IMR-90 (cell line): ENCODE measurements at regions not wholly inside any gene's neighbourhood (a gene's known extent, or its start where the extent isn't known, plus 50 kb on each side); places are given as distances from the start of the nearest gene placed in this dataset.

ENCODE experiments used
- ATAC-seq: fragments of 200-7000 bp; cut with Tn5 transposase; 2 replicates; pipeline ENCODE4 v1.9.1; 2020; ENCODE audit warnings: low read depth, mild to moderate bottlenecking, moderate library complexity
- BruUV-seq: library from RNA; stranded (reverse); fragments of 400-500 nt; replicated peaks from 2 replicates; lab custom pipeline; 2021; lab: Mats Ljungman, UMichigan
- CTCF ChIA-PET: fragments of 300-600 bp; formaldehyde crosslinking; extraction: SDS; loops from one replicate; lab custom pipeline; 2021; ENCODE audit warnings: antibody characterized with exemption; lab: Yijun Ruan, JAX
- POLR2A ChIA-PET: fragments of 300-600 bp; sonication (Branson Sonifier 250); formaldehyde crosslinking; loops from one replicate; lab custom pipeline; 2022; ENCODE audit warnings: antibody characterized with exemption; ENCODE audit not compliant: unreplicated experiment; lab: Charles Lee
- DNase-seq: peaks from one replicate; pipeline ENCODE4 v3.0.0; 2013
- H2AFZ ChIP-seq: replicated peaks from 2 replicates; pipeline ENCODE3; 2013; ENCODE audit warnings: low read length, mild to moderate bottlenecking; ENCODE audit not compliant: poor library complexity
- H2AK5ac ChIP-seq: 2 replicates; pipeline ENCODE4 v1.6.1; 2013; ENCODE audit warnings: low read depth, low read length, inconsistent platforms
- H2AK9ac ChIP-seq: replicated peaks from 2 replicates; pipeline ENCODE3; 2013; ENCODE audit warnings: mild to moderate bottlenecking, low read depth, low read length, moderate library complexity; ENCODE audit not compliant: poor library complexity
- H2BK120ac ChIP-seq: 2 replicates; pipeline ENCODE4 v1.6.1; 2013; ENCODE audit warnings: low read depth, low read length, inconsistent platforms
- H2BK15ac ChIP-seq: 3 replicates; pipeline ENCODE4 v1.6.1; 2013; ENCODE audit warnings: low read depth, low read length, inconsistent platforms
- H2BK20ac ChIP-seq: 2 replicates; pipeline ENCODE4 v1.6.1; 2013; ENCODE audit warnings: low read depth, mild to moderate bottlenecking, inconsistent platforms, low read length, moderate library complexity
- H2BK5ac ChIP-seq: 2 replicates; pipeline ENCODE4 v1.6.1; 2013; ENCODE audit warnings: mild to moderate bottlenecking, low read depth, low read length, inconsistent platforms; ENCODE audit not compliant: poor library complexity, severe bottlenecking
- H3K14ac ChIP-seq: replicated peaks from 2 replicates; pipeline ENCODE4 v1.6.1; 2013; ENCODE audit warnings: low read depth, low read length, inconsistent platforms
- H3K18ac ChIP-seq: 2 replicates; pipeline ENCODE4 v1.6.1; 2013; ENCODE audit warnings: low read depth, low read length, control low read depth
- H3K23ac ChIP-seq: 2 replicates; pipeline ENCODE4 v1.6.1; 2013; ENCODE audit warnings: low read depth, low read length, inconsistent platforms
- H3K27ac ChIP-seq: 2 replicates; pipeline ENCODE4 v1.5.1; 2013; ENCODE audit warnings: mild to moderate bottlenecking, control low read depth, low read length; ENCODE audit not compliant: insufficient read depth
- H3K27me3 ChIP-seq: 2 replicates; pipeline ENCODE4 v1.6.1; 2013; ENCODE audit warnings: low read length; ENCODE audit not compliant: control insufficient read depth, insufficient read depth
- H3K36me3 ChIP-seq: 2 replicates; pipeline ENCODE4 v1.6.1; 2013; ENCODE audit warnings: low read length, mixed read lengths; ENCODE audit not compliant: control insufficient read depth, insufficient read depth
- H3K4ac ChIP-seq: 2 replicates; pipeline ENCODE4 v1.6.1; 2013; ENCODE audit warnings: low read depth, low read length, inconsistent platforms
- H3K4me1 ChIP-seq: 2 replicates; pipeline ENCODE4 v1.6.1; 2013; ENCODE audit warnings: low read length, mixed read lengths; ENCODE audit not compliant: control insufficient read depth, insufficient read depth
- H3K4me2 ChIP-seq: 2 replicates; pipeline ENCODE4 v1.6.1; 2013; ENCODE audit warnings: low read depth, mild to moderate bottlenecking, control low read depth, low read length, moderate library complexity
- H3K4me3 ChIP-seq: 2 replicates; pipeline ENCODE4 v1.5.1; 2013; ENCODE audit warnings: low read depth, mild to moderate bottlenecking, control low read depth, low read length, moderate library complexity; ENCODE audit not compliant: insufficient read depth
- H3K56ac ChIP-seq: 2 replicates; pipeline ENCODE4 v1.6.1; 2013; ENCODE audit warnings: low read length, inconsistent platforms; ENCODE audit not compliant: insufficient read depth; ENCODE audit errors: extremely low read depth
- H3K79me1 ChIP-seq, 2 experiments: 2 replicates each; pipeline ENCODE4 v1.6.1; 2013; ENCODE audit warnings: low read length in 2 of 2, inconsistent platforms in 1 of 2, low read depth in 1 of 2
- H3K9ac ChIP-seq: 2 replicates; pipeline ENCODE4 v1.6.1; 2013; ENCODE audit warnings: low read depth, low read length, control low read depth
- H3K9me1 ChIP-seq: 2 replicates; pipeline ENCODE4 v1.6.1; 2013; ENCODE audit warnings: low read length, inconsistent platforms; ENCODE audit not compliant: insufficient read depth
- H3K9me3 ChIP-seq: 2 replicates; pipeline ENCODE4 v1.6.1; 2013; ENCODE audit warnings: low read length; ENCODE audit not compliant: control insufficient read depth, insufficient read depth
- H4K20me1 ChIP-seq: 2 replicates; pipeline ENCODE4 v1.6.1; 2013; ENCODE audit warnings: low read length, inconsistent platforms; ENCODE audit not compliant: insufficient read depth
- H4K5ac ChIP-seq: 2 replicates; pipeline ENCODE4 v1.6.1; 2013; ENCODE audit warnings: mild to moderate bottlenecking, low read depth, low read length, control low read depth
- H4K8ac ChIP-seq, 2 experiments: 2 replicates each; pipeline ENCODE4 v1.6.1; 2013; ENCODE audit warnings: low read depth in 2 of 2, low read length in 2 of 2, control low read depth in 1 of 2, inconsistent platforms in 1 of 2
- H4K91ac ChIP-seq: 2 replicates; pipeline ENCODE4 v1.6.1; 2013; ENCODE audit warnings: low read depth, low read length, inconsistent platforms; ENCODE audit not compliant: insufficient read depth
- BHLHE40 ChIP-seq: fragments of 150-350 bp; IDR thresholded peaks from 2 replicates; pipeline ENCODE4 v1.6.1; 2016; ENCODE audit warnings: mild to moderate bottlenecking, low read depth, low read length
- CEBPB ChIP-seq: IDR thresholded peaks from 2 replicates; pipeline ENCODE4 v1.6.1; 2012; ENCODE audit warnings: low read depth, low read length, improper control_type of control experiment
- CHD1 ChIP-seq: IDR thresholded peaks from 2 replicates; pipeline ENCODE4 v1.6.1; 2012; ENCODE audit warnings: low read depth, low read length, improper control_type of control experiment
- FOS ChIP-seq: fragments of 150-350 bp; IDR thresholded peaks from 2 replicates; pipeline ENCODE4 v1.6.1; 2016; ENCODE audit warnings: low read depth, low read length
- MAFK ChIP-seq: IDR thresholded peaks from 2 replicates; pipeline ENCODE4 v1.6.1; 2012; ENCODE audit warnings: low read depth, low read length, improper control_type of control experiment
- MAZ ChIP-seq: IDR thresholded peaks from 2 replicates; pipeline ENCODE4 v1.6.1; 2012; ENCODE audit warnings: low read depth, mild to moderate bottlenecking, low read length, improper control_type of control experiment, moderate library complexity, borderline replicate concordance
- MXI1 ChIP-seq: IDR thresholded peaks from 2 replicates; pipeline ENCODE4 v1.6.1; 2012; ENCODE audit warnings: low read depth, mild to moderate bottlenecking, low read length, moderate library complexity, borderline replicate concordance
- NFE2L2 ChIP-seq: fragments of 150-350 bp; IDR thresholded peaks from 2 replicates; pipeline ENCODE4 v1.6.1; 2016; ENCODE audit warnings: low read depth, mild to moderate bottlenecking, low read length
- RAD21 ChIP-seq: IDR thresholded peaks from 2 replicates; pipeline ENCODE4 v1.6.1; 2012; ENCODE audit warnings: low read length, improper control_type of control experiment
- RCOR1 ChIP-seq: IDR thresholded peaks from 2 replicates; pipeline ENCODE4 v1.6.1; 2012; ENCODE audit warnings: mild to moderate bottlenecking, low read length, improper control_type of control experiment; ENCODE audit not compliant: insufficient replicate concordance
- RFX5 ChIP-seq: IDR thresholded peaks from 2 replicates; pipeline ENCODE4 v1.8.0; 2012; ENCODE audit warnings: low read depth, mild to moderate bottlenecking, low read length, moderate library complexity
- SMC3 ChIP-seq: fragments of 150-350 bp; IDR thresholded peaks from 2 replicates; pipeline ENCODE4 v1.6.1; 2016; ENCODE audit warnings: low read depth, mild to moderate bottlenecking, antibody characterized with exemption, low read length, moderate library complexity
- whole genome bisulfite sequencing, 2 experiments: methylation state at CpG; one replicate each; pipeline versions ENCODE4 v1.1.5 to v1.1.7; 2013; ENCODE audit warnings: missing lambda C conversion rate in 2 of 2; ENCODE audit not compliant: insufficient read length in 1 of 2; ENCODE audit errors: extremely low coverage in 2 of 2; 5-methylcytosine and 5-hydroxymethylcytosine counted together
- dilution Hi-C: fragments of 300-500 bp; cut with HindIII; formaldehyde crosslinking; loops from one replicate; pipeline ENCODE4 v1.14.3; 2018; ENCODE audit warnings: low sequenced_read_pairs; ENCODE audit not compliant: unreplicated experiment
- in situ Hi-C: fragments of 300-500 bp; cut with MboI; formaldehyde crosslinking; loops from 3 replicates; pipeline ENCODE4 v1.14.3; 2019; ENCODE audit warnings: low sequenced_read_pairs, inconsistent platforms, mixed read lengths
- intact Hi-C: fragments of 100-400 bp; cut with micrococcal nuclease; formaldehyde crosslinking; loops from 2 replicates; pipeline ENCODE4 v1.10.0; 2022
- TF ChIP-seq, protein P1 (sequence below): fragments of 150-350 bp; IDR thresholded peaks from 2 replicates; pipeline ENCODE4 v1.6.1; 2017; ENCODE audit warnings: mild to moderate bottlenecking, antibody characterized with exemption, low read length, low read depth
- TF ChIP-seq, protein P2 (sequence below): conservative IDR thresholded peaks from 2 replicates; pipeline ENCODE4 v1.5.1; 2012; ENCODE audit warnings: mild to moderate bottlenecking, low read depth, low read length, improper control_type of control experiment
- TF ChIP-seq, protein P3 (sequence below): fragments of 150-350 bp; IDR thresholded peaks from 2 replicates; pipeline ENCODE4 v1.6.1; 2016; ENCODE audit warnings: low read depth, mild to moderate bottlenecking, low read length, moderate library complexity, borderline replicate concordance

- Histone ChIP-seq H3K4me2 (no peak overlapping the region), H3K18ac (no peak overlapping the region), H3K9me3 (no peaks in the 10 kb centered on the region; the same call in 1 of the 2 replicates), H3K79me1 (no peaks in the 10 kb centered on the region), H3K27me3 (peaks cover 19% of the 10 kb centered on the region; the same call in 1 of the 2 replicates), H2AK9ac (no peak overlapping the region), H3K27ac (no peak overlapping the region), H3K9ac (no peak overlapping the region), H3K9me1 (no peaks in the 10 kb centered on the region), H4K20me1 (no peaks in the 10 kb centered on the region), H3K36me3 (no peaks in the 10 kb centered on the region), H2AK5ac (no peak overlapping the region), H3K23ac (no peak overlapping the region), H2BK15ac (no peak overlapping the region), H3K56ac (no peak overlapping the region), H4K5ac (no peak overlapping the region), H3K4me1 (peaks cover 2% of the 10 kb centered on the region; the same call in 1 of the 2 replicates), H3K14ac (no peak overlapping the region), H4K8ac (no peak overlapping the region), H2BK5ac (no peak overlapping the region), H2BK20ac (no peak overlapping the region), H2BK120ac (no peak overlapping the region), H4K91ac (no peak overlapping the region), H3K4me3 (no peak overlapping the region), H3K4ac (no peak overlapping the region), H2AFZ (no peak overlapping the region)
- TF ChIP-seq BHLHE40 (no peak), CHD1 (no peak), RCOR1 (no peak), FOS (no peak), RFX5 (no peak), NFE2L2 (no peak), MXI1 (no peak), CEBPB (no peak), SMC3 (no peak), MAZ (no peak), MAFK (no peak), RAD21 (no peak)
- TF ChIP-seq, protein P1, sequence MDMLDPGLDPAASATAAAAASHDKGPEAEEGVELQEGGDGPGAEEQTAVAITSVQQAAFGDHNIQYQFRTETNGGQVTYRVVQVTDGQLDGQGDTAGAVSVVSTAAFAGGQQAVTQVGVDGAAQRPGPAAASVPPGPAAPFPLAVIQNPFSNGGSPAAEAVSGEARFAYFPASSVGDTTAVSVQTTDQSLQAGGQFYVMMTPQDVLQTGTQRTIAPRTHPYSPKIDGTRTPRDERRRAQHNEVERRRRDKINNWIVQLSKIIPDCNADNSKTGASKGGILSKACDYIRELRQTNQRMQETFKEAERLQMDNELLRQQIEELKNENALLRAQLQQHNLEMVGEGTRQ = no peak
- TF ChIP-seq, protein P2, sequence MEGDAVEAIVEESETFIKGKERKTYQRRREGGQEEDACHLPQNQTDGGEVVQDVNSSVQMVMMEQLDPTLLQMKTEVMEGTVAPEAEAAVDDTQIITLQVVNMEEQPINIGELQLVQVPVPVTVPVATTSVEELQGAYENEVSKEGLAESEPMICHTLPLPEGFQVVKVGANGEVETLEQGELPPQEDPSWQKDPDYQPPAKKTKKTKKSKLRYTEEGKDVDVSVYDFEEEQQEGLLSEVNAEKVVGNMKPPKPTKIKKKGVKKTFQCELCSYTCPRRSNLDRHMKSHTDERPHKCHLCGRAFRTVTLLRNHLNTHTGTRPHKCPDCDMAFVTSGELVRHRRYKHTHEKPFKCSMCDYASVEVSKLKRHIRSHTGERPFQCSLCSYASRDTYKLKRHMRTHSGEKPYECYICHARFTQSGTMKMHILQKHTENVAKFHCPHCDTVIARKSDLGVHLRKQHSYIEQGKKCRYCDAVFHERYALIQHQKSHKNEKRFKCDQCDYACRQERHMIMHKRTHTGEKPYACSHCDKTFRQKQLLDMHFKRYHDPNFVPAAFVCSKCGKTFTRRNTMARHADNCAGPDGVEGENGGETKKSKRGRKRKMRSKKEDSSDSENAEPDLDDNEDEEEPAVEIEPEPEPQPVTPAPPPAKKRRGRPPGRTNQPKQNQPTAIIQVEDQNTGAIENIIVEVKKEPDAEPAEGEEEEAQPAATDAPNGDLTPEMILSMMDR = no peak
- TF ChIP-seq, protein P3, sequence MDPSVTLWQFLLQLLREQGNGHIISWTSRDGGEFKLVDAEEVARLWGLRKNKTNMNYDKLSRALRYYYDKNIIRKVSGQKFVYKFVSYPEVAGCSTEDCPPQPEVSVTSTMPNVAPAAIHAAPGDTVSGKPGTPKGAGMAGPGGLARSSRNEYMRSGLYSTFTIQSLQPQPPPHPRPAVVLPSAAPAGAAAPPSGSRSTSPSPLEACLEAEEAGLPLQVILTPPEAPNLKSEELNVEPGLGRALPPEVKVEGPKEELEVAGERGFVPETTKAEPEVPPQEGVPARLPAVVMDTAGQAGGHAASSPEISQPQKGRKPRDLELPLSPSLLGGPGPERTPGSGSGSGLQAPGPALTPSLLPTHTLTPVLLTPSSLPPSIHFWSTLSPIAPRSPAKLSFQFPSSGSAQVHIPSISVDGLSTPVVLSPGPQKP = no peak
- BruUV-seq = no TSS peak
- DNase-seq = no peak
- POLR2A ChIA-PET = no interaction called here
- CTCF ChIA-PET = no interaction called here
- ATAC-seq = no peak
- dilution Hi-C loops (no loop called here), intact Hi-C loops (loop anchor here (5.0 to 10.0 kb wide), 2 partner anchors 53 to 416 kb away; partner anchors contain the start of gene BCOR), in situ Hi-C loops (no loop called here)
- no CpG with 5 or more reads among the region's 6 CpGs for WGBS, 2 experiments
Observed at GRCh38 chrX:40150503-40150902, 52.7 kb upstream of the BCOR start.
